Central memory CD8-positive, alpha-beta T cell (primary cell): ENCODE measurements at regions not wholly inside any gene's neighbourhood (a gene's known extent, or its start where the extent isn't known, plus 50 kb on each side); places are given as distances from the start of the nearest gene placed in this dataset.

ENCODE experiments used
- ATAC-seq: fragments of 150-1000 bp; cut with Tn5 transposase; replicated peaks from 2 replicates; pipeline ENCODE4 v1.10.0; 2022; ENCODE audit warnings: mild to moderate bottlenecking, moderate FRiP score, moderate number of reproducible peaks; ENCODE audit not compliant: poor library complexity, severe bottlenecking; ENCODE audit errors: extremely low read depth
- DNase-seq, 2 donors: peaks; one replicate each; pipeline ENCODE4 v3.0.0; 2021; ENCODE audit warnings: low spot score in 2 of 2
- H3K27ac Mint-ChIP-seq: one replicate; pipeline ENCODE4 v1.8.0; 2022; ENCODE audit warnings: low read depth, mild to moderate bottlenecking, moderate library complexity, mixed read lengths
- H3K27me3 Mint-ChIP-seq: one replicate; pipeline ENCODE4 v1.8.0; 2022; ENCODE audit warnings: mixed read lengths
- H3K36me3 Mint-ChIP-seq: one replicate; pipeline ENCODE4 v1.8.0; 2022; ENCODE audit warnings: mild to moderate bottlenecking, moderate library complexity, mixed read lengths; ENCODE audit not compliant: insufficient read depth
- H3K4me1 Mint-ChIP-seq: one replicate; pipeline ENCODE4 v1.8.0; 2022; ENCODE audit warnings: mixed read lengths
- H3K4me3 Mint-ChIP-seq: one replicate; pipeline ENCODE4 v1.8.0; 2022; ENCODE audit warnings: mild to moderate bottlenecking, moderate library complexity, mixed read lengths
- H3K9me3 Mint-ChIP-seq: one replicate; pipeline ENCODE4 v1.8.0; 2022; ENCODE audit warnings: mixed read lengths

DNA sequence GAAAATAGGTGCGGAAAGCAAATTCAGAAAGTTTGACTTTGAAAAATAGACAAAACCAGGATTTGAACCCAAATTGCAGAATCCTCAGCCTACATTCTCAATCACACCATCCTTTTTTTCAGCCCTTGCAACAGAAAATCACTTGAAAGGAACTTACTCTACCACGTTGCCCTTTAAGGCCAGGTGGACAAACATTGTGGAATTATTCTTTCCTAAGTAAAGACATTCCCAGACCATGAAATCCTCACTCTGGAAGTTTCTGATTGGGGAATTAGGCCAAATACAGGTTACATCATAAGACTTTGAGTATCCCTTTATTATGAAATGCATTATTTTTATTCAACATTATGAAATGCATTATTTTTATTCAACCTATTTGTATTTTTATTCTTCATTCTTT is 259.4 kb downstream of the RAD51AP2 start:
- H3K36me3 Mint-ChIP-seq: no peaks in the 10 kb centered on the region
- H3K27me3 Mint-ChIP-seq: no peaks in the 10 kb centered on the region
- H3K4me3 Mint-ChIP-seq: no peak overlapping the region
- H3K27ac Mint-ChIP-seq: no peak overlapping the region
- DNase-seq (no peak), ATAC-seq (no peak)
- H3K9me3 Mint-ChIP-seq: peaks cover 12% of the 10 kb centered on the region
- H3K4me1 Mint-ChIP-seq: no peaks in the 10 kb centered on the region

GRCh38 chr2:17257189-17257909 is 260.9 kb downstream of the RAD51AP2 start:
- Mint-ChIP-seq H3K4me1 (no peaks in the 10 kb centered on the region), H3K27me3 (no peaks in the 10 kb centered on the region), H3K4me3 (no peak overlapping the region), H3K27ac (no peak overlapping the region), H3K9me3 (peaks cover 12% of the 10 kb centered on the region), H3K36me3 (no peaks in the 10 kb centered on the region)
- no peak for ATAC-seq
- no peak for DNase-seq

GRCh38 chr2:17255071-17255470 is 263.2 kb downstream of the RAD51AP2 start:
- H3K27me3 Mint-ChIP-seq: no peaks in the 10 kb centered on the region
- ATAC-seq (no peak), DNase-seq (no peak)
- H3K9me3 Mint-ChIP-seq: peaks cover 18% of the 10 kb centered on the region
- H3K4me1 Mint-ChIP-seq: no peaks in the 10 kb centered on the region
- H3K27ac Mint-ChIP-seq: no peak overlapping the region
- H3K4me3 Mint-ChIP-seq: no peak overlapping the region
- no peaks in the 10 kb centered on the region for H3K36me3 Mint-ChIP-seq

GRCh38 chr2:17254421-17254820 is 263.8 kb downstream of the RAD51AP2 start:
- Mint-ChIP-seq H3K36me3 (no peaks in the 10 kb centered on the region), H3K9me3 (peaks cover 18% of the 10 kb centered on the region), H3K4me1 (no peaks in the 10 kb centered on the region), H3K27me3 (no peaks in the 10 kb centered on the region), H3K4me3 (no peak overlapping the region), H3K27ac (no peak overlapping the region)
- ATAC-seq (no peak), DNase-seq (no peak)

- Mint-ChIP-seq H3K4me3 (no peak overlapping the region), H3K9me3 (peaks cover 31% of the 10 kb centered on the region), H3K36me3 (no peaks in the 10 kb centered on the region), H3K27ac (no peak overlapping the region), H3K4me1 (no peaks in the 10 kb centered on the region), H3K27me3 (no peaks in the 10 kb centered on the region)
- ATAC-seq (no peak), DNase-seq (no peak)
Observed at GRCh38 chr2:17252258-17252657, 266.0 kb downstream of the RAD51AP2 start.

- Mint-ChIP-seq H3K4me3 (no peak overlapping the region), H3K9me3 (peaks cover 33% of the 10 kb centered on the region), H3K4me1 (no peaks in the 10 kb centered on the region), H3K36me3 (no peaks in the 10 kb centered on the region), H3K27me3 (no peaks in the 10 kb centered on the region), H3K27ac (no peak overlapping the region)
- ATAC-seq: no peak
- no peak for DNase-seq
Observed at GRCh38 chr2:17251171-17251570, 267.1 kb downstream of the RAD51AP2 start.

DNA sequence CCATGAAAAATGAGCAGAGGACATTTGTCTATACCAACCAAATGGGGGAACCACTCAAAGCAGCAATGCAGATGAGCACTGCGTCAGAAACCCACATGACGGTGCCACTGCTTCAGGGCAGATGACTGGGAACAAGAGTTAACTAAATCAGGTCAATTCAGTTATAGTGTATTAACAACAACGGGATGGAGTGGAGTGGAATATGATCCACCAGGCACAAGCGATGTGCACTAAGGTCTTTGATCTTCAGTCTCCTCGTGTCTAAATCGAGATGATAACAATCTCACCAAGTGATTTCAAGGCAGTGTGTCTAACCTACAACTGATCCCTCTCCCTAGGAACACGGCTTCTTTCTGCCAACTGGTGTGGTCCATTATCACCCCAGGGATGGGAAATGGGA is 269.0 kb downstream of the RAD51AP2 start:
- no peaks in the 10 kb centered on the region for H3K36me3 Mint-ChIP-seq
- no peak overlapping the region for H3K4me3 Mint-ChIP-seq
- H3K9me3 Mint-ChIP-seq: peaks cover 27% of the 10 kb centered on the region
- H3K27ac Mint-ChIP-seq: no peak overlapping the region
- DNase-seq (no peak), ATAC-seq (no peak)
- no peaks in the 10 kb centered on the region for H3K4me1 Mint-ChIP-seq
- H3K27me3 Mint-ChIP-seq: no peaks in the 10 kb centered on the region

GRCh38 chr2:17245906-17246305 is 272.3 kb downstream of the RAD51AP2 start:
- Mint-ChIP-seq H3K9me3 (peaks cover 38% of the 10 kb centered on the region), H3K4me1 (no peaks in the 10 kb centered on the region), H3K27ac (no peak overlapping the region), H3K27me3 (no peaks in the 10 kb centered on the region), H3K36me3 (no peaks in the 10 kb centered on the region), H3K4me3 (no peak overlapping the region)
- DNase-seq: no peak
- no peak for ATAC-seq

GRCh38 chr2:17242813-17243485 is 275.3 kb downstream of the RAD51AP2 start:
- peaks cover 27% of the 10 kb centered on the region for H3K9me3 Mint-ChIP-seq
- H3K27me3 Mint-ChIP-seq: no peaks in the 10 kb centered on the region
- H3K36me3 Mint-ChIP-seq: no peaks in the 10 kb centered on the region
- H3K4me1 Mint-ChIP-seq: no peaks in the 10 kb centered on the region
- no peak for ATAC-seq
- H3K4me3 Mint-ChIP-seq: no peak overlapping the region
- H3K27ac Mint-ChIP-seq: no peak overlapping the region
- DNase-seq: no peak

- H3K27ac Mint-ChIP-seq: no peak overlapping the region
- no peaks in the 10 kb centered on the region for H3K4me1 Mint-ChIP-seq
- H3K36me3 Mint-ChIP-seq: no peaks in the 10 kb centered on the region
- DNase-seq: no peak
- H3K27me3 Mint-ChIP-seq: no peaks in the 10 kb centered on the region
- no peak overlapping the region for H3K4me3 Mint-ChIP-seq
- peaks cover 19% of the 10 kb centered on the region for H3K9me3 Mint-ChIP-seq
- ATAC-seq: no peak
Observed at GRCh38 chr2:17239550-17239949, 278.7 kb downstream of the RAD51AP2 start.

DNA sequence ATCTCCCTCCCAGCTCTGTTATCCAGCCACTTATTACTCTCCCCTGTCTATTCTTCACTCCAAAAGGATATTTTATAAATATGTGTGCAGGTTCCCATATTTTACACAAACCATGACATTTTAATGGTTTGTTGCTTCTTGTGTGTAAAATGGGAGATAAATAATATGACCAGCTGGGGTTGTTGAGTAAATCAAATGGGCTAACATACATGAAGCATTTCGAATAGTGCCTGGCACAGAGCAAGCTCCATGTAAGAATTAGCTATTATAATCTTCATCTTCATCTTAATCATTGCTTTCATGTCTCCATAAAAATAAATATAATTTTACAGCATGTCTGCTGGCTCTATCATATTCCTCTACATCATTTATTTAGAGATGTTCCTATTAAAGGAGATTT is 283.1 kb downstream of the RAD51AP2 start:
- peaks cover 6% of the 10 kb centered on the region for H3K9me3 Mint-ChIP-seq
- no peak overlapping the region for H3K4me3 Mint-ChIP-seq

DNA sequence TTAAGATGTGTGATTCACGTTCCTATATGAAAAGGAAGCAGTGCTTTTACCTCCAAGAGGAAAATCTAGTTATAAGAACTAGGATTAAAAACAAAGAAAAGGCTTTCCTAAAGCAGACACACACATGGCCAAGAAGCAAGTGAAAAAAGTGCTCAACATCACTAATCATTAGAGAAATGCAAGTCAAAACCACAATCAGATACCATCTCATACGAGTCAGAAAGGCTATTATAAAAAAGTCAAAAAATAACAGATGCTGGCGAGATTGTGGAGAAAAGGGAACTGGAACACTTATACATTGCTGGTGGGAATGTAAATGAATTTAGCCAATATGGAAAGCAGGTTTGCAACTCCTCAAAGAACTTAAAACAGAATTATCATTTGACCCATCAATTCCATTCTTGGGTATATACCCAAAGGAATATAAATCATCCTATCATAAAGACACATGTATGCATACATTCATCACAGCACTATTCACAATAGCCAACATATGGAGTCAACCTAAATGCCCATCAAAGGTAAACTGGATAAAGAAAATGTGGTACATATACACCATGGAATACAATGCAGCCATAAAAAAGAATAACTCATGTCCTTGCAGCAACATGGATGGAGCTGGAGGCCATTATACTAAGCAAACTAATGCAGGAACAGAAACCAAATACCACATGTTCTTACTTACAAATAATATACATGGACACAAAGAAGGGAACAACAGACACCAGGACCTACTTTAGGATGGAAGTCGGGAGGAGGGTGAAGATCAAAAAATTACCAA is 285.3 kb downstream of the RAD51AP2 start:
- H3K9me3 Mint-ChIP-seq: peaks cover 3% of the 10 kb centered on the region
- H3K4me1 Mint-ChIP-seq: no peaks in the 10 kb centered on the region

More for the DNA sequence above, 283.1 kb downstream of the RAD51AP2 start:
- DNase-seq (no peak), ATAC-seq (no peak)
- H3K27me3 Mint-ChIP-seq: no peaks in the 10 kb centered on the region
- no peaks in the 10 kb centered on the region for H3K4me1 Mint-ChIP-seq
- H3K36me3 Mint-ChIP-seq: no peaks in the 10 kb centered on the region
- H3K27ac Mint-ChIP-seq: no peak overlapping the region

More for the DNA sequence above, 285.3 kb downstream of the RAD51AP2 start:
- Mint-ChIP-seq H3K36me3 (no peaks in the 10 kb centered on the region), H3K27me3 (no peaks in the 10 kb centered on the region), H3K4me3 (no peak overlapping the region), H3K27ac (no peak overlapping the region)
- ATAC-seq: no peak
- no peak for DNase-seq
